NCI-H1092 (cell line): ENCODE measurements at regions not wholly inside any gene's neighbourhood (a gene's known extent, or its start where the extent isn't known, plus 50 kb on each side); places are given as distances from the start of the nearest gene placed in this dataset.

Source experiments
- DNase-seq: peaks from one replicate; lab custom pipeline; 2025; lab: John Stamatoyannopoulos, UW

GRCh38 chrX:39293203-39293602 is 491.9 kb downstream of the MID1IP1 start:
- DNase-seq = no peak

DNA sequence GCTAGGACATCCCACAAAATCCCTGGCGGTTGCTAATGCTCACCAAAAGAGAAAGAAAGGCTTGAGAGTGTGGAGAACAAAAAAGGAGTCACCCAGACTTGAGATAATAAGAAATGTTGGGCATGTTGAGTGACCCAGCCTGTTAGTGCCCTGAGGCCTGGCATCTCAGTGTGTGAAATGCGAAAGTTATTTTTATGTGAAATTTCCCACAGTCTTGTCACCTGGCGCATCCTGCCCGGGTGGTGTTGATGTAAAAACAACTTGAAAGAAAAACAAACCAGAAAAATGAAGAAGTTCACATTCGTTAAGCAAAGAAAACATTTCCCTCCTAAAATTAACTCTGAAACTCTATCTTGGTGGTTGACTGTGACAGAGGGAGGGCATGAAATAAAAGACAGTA is 495.2 kb downstream of the MID1IP1 start:
- no peak for DNase-seq

DNA sequence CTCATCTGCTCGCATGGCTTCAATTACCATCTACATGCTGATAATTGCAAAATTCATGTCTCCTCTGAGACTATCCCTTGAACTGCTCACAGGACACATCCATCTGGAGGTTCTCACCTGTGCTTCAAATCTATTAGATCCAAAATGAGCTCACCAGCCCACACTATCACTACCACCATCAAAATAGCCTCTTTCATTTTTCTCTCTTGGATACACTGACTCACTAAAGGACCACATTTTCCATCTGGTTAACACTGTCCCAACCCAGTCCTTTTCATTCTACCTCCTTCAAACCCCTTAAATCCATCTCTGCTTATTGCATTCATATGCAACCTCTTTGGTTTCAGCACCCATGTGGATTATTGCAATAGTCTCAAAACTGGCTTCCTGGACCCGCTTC is 497.6 kb downstream of the MID1IP1 start:
- DNase-seq = no peak

GRCh38 chrX:39299615-39300014 is 498.4 kb downstream of the MID1IP1 start:
- no peak for DNase-seq

DNA sequence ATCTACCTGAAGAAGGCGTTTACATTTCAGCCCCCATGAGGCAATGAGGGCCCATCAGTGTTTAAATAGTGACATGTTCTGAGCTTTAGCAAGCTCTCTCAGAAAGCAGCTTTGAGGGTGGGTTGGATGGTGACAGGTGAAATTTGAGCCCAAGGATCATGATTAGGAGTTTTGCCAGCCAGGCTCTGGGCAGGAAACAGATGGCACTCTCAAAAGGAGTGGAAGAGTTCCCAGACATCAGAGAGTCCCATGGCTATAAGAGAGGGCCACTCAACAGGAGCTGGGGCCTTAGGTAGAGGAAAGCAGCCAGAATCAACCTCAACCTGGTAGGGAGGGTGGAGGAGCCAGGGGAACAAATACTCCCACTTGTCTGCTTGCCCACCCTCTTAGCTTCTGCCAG is 499.8 kb downstream of the MID1IP1 start:
- peak; percentile 92 for DNase-seq

DNA sequence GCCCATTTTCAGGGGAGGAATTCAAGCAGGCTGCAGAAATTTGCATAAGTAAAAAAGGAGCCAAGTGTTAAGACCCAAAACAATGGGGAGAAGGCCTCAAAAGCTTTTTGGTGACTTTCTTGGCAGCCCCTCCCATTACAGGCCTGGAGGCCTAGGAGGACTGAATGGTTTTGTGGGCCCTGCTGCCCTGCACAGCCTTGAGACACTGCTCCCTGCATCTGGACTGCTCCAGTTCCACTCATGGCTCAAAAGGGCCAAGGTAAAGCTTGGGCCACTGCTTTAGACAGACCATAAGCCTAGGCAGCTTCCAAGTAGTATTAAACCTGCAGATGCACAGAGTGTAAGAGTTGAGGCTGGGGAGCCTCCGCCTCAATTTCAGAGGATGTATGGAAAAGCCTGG is 501.6 kb downstream of the MID1IP1 start:
- DNase-seq = no peak

DNA sequence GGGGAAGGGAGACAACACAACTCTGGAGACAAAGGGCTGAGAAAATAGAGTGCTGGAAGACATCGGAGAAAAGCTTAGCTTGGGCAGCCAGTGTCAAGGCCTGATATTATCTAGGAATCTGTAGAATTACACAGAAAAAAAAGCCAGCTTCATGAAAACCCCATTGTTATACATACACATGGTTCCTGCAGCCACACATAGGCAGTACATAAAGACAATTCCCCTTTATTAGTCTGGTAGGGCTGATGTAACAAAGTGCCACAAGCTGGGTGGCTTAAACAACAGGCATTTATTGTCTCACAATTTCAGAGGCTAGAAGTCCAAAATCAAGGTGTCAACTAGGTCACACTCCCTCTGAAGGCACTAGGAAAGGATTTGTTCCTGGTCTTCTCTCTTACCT is 503.5 kb downstream of the MID1IP1 start:
- DNase-seq = no peak

DNA sequence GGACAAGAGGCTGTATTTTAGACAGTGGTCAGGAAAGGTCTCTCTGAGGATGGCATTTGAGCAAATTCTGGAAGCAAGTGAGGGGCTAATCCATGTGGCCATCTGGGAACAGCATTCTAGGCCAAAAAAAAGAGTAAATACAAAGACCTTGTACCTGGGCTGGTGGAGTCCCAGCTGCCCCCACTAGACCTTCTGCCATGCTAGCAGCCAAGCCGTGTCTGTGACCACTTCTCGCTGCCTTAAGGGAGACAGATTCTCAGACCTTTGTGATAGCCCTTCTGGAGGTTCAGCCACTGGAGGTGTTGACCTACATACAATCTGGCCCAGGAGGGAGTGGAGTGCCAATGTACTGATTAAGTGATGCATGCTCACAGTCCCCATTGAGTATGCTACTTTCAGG is 506.2 kb downstream of the MID1IP1 start:
- DNase-seq = no peak

GRCh38 chrX:39308126-39308525 is 506.9 kb downstream of the MID1IP1 start:
- DNase-seq = no peak

DNA sequence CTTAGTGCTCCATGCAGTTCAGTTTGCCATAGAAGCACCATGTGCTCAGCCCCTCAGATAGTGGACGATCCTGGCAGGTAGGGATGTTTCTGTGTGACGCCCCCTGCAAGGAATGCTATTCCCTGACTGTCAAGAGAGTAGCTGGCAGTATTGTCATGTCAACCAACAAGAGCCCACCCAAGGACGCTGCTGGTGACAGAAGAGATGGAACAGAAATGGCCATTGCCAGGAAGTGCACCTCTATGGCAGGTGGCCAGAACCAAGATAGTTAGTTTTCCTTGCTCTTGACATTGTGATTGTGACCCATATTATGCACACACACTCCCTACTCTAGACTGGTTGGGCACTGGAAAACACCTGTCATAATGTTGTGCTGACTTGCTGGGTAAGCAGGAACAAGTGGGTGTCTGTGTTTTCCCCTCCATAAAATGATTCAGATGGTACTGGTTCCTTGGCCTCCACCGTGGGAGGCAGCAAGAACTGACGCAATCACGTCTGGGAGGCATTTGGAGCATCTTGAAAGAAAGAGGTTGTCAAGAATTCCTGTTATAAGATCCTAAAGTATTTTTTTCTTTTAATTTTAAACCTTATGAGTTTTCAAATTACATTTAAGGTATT is 507.9 kb downstream of the MID1IP1 start:
- DNase-seq = no peak

DNA sequence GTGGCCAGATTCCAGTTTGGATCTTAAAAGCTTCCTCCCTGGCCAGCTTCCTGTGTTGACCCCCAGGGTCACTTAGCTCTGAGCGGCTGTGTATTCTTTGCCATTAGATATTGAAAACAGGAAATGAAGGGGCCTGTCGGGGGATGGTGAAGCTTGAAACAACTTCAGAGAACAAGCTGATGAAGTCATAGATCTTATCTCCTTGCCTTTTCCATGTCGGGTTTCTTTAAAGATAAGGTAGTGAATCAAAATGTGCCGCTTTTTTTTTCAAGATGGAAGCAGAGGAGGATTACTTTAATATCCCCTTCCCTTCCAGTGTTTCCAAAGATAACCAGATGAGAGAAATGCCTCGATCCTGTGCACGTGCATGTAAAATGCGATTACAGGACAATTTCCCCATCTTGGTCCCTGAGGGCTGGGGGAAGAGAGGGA is 508.5 kb downstream of the MID1IP1 start:
- no peak for DNase-seq

DNA sequence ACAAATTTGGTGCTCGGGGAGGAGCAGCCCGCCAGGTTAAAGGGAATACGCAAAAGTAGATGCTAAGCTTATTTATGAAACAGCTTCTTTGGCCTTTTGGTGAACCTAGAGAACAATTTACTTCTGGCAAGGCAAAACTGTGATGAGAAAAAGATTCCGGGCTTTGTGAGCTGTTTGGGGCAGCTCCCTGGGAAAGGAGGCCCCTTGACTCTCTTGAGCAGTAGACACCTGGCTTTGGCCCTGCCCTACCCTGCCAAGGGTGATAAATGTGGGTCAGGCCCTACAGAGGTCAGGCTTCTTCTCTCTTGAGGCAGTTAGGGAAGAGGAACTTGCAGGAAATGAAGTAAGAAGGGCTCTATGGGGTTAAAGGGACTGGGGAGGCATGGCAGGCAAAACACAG is 509.6 kb downstream of the MID1IP1 start:
- no peak for DNase-seq

DNA sequence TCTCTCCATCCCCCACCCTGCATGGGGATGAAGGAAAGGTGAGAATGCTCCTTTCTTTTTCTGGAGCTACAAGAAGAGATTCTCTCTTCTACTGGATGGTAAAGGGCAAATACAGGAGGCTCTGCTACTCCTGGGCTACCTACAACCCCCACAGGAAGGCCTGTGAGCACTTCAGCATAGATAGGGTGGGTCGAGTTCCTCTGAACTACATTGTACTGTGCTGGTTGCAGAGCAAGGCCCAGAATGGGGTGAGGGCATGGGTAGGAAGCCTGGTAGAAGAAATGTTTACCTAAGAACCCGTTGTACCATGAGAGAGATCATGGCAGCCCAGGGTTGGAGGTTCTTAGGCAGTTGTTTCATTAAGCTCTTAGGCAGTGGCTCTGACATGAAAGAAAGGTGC is 510.4 kb downstream of the MID1IP1 start:
- DNase-seq = no peak

DNA sequence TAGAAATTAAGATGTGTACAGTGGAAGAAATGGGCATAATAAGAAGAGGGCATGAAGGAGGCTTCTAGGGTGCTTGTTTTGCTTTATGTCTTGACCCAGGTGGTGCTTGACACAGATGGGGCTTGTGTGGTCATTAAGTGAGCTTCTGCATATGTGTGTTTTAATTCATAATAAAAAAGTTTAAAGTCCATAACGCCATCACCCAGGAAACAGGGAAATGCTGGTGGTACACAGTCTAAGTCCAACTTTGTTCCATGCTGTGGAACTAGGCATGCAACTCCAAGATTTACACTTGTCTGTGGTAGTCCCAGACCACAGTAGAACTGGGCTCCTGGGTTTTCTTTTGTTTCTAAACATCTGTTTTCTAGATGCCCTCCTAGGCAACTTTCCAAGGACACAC is 511.9 kb downstream of the MID1IP1 start:
- DNase-seq = no peak

DNA sequence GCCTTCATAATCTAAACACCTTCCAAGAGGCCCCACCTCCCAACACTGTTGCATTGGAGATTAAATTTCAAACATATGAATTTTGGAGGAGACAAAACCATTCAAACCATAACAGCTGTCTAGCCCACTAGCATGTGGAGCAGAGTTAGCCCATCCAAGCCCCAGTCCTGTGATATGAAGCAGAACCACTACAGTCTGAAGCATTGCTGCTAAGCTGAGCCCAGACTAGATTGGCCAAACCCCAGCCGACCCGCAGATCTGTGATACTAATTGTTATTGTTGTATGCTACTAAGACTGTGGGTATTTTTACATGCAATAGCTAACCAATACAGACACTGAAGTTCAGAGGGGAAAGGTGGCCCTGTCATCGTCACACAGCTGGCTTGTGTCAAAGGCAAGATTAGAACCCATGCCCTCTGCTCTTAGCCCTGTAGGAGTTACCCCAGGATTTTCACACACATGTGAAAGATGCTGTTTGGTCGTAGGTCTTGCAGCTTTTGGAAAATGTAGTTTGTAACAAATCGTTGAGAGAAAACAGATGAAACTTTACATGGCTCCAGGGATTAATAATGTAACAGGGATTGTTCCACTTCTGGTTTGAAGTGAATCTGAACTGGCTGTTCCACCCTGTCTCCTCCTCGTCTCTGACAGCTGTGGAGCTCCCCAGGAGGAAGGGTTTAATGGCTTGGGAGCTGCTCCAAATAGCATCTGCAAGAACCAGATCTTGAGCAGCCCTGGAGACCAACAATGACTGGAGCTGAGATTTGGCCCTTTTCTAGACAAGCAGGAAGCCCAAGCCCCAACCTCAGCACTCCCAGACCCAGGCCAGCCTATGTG is 517.5 kb downstream of the MID1IP1 start:
- DNase-seq = no peak

GRCh38 chrX:39320165-39320564 is 518.9 kb downstream of the MID1IP1 start:
- DNase-seq = peak; percentile 45

DNA sequence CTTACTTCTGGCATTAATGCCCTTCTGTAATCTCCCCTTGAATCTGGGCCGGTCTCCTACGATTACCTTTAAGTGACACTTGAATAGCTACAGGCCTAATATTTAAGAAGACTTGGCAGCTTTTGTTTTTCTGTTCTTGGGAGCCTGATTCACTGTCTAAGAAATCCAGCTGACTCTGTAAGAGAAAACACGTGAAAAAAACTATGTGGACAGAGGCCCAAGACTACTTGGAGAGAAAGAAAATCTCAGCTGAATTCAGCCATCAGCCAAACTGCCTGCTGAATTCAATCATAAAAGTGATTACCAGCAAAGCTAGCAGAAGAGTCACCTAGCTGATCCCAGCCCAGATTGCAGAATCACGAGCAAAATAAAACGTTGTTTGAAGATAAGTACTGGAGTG is 521.2 kb downstream of the MID1IP1 start:
- DNase-seq = no peak

- no peak for DNase-seq
Observed at GRCh38 chrX:39324233-39324930, 523.1 kb downstream of the MID1IP1 start.

GRCh38 chrX:39327255-39327654 is 526.0 kb downstream of the MID1IP1 start:
- no peak for DNase-seq

DNA sequence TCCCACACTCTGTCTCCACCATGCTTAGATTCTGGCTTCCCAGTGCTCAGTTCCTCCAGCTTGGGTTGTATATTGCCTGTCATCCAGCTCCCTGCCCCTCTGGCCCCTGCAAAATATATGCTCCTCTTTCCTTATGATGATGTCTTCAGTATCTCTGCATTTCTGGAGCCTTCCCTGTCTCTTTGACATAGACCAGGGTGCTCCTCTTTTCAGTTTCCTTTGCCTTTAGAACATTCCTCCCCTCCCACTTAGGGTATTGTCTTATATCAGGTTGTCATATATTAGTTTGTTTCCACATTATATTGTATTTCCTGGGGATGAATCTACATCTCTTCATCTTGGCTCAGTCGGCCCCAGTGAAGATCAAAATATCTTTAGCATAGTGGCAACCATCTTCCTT is 526.4 kb downstream of the MID1IP1 start:
- no peak for DNase-seq

DNA sequence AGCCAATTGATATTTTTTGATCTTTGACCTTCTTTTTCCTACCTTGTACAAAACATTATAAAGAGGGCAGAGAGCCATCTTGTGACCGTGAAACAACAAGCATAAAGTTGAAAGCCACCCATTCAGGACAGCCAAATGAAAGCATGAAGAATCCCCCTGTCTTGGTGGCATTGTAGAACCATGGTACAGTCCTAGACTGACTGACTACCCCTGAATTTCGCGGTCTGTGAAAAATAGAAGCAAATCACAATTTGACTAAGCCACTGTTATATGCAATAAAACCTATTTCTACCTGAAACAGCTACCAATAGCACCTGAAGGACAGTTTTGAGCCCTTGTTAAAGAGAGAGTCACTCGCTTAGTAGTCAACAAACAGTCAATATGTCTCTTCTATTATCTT is 527.4 kb downstream of the MID1IP1 start:
- no peak for DNase-seq

DNA sequence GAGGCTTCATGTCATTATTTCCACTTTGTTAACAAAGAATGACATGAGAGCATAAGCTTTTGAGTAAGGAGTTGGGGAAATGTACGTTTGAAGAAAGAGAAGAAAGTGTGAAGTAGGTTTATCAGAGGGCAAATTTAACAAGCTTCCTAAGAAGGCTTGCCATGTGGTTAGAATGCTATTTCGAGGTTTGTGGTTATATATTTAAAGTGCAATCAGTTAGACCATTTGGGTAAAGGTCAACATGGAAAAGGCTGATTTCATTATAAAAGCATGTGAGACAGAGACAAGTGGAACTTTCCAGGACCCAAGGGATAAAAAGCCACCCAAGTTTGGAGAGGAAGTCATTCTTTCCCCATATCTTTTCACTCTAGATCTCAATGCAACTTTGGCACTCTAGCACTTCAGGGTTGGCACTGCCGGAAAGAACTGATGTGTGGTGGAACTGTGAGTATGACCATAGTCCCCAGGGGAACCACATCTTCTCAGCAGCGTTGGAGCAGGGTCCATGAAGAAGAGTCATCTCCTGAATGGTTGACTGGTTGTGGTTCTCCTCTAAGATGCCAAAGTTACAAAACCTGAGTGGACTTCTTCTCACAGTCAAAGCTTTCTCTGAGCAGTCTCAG is 529.9 kb downstream of the MID1IP1 start:
- DNase-seq = no peak

GRCh38 chrX:39333451-39333850 is 532.2 kb downstream of the MID1IP1 start:
- DNase-seq = no peak
